Neural crest cell (in vitro differentiated cells): ENCODE measurements at regions not wholly inside any gene's neighbourhood (a gene's known extent, or its start where the extent isn't known, plus 50 kb on each side); places are given as distances from the start of the nearest gene placed in this dataset.
"Not testable (repeated sequence)": the region's sequence is repeated elsewhere in the genome, so short reads cannot be mapped to it uniquely, and the experiment has no call there.

ENCODE experiments used
- DNase-seq: peaks from one replicate; pipeline ENCODE4 v3.0.0; 2021; ENCODE audit warnings: low read depth, mixed read lengths, low spot score
- H3K27ac Mint-ChIP-seq: one replicate; pipeline ENCODE4 v1.8.0; 2021; ENCODE audit warnings: mild to moderate bottlenecking, mixed read lengths; ENCODE audit not compliant: unreplicated experiment
- H3K27me3 Mint-ChIP-seq: 2 replicates; pipeline ENCODE4 v1.8.0; 2021; ENCODE audit warnings: low read depth, mild to moderate bottlenecking, mixed read lengths
- H3K36me3 Mint-ChIP-seq: 2 replicates; pipeline ENCODE4 v1.8.0; 2021; ENCODE audit warnings: low read depth, mild to moderate bottlenecking, mixed read lengths
- H3K4me1 Mint-ChIP-seq: 2 replicates; pipeline ENCODE4 v1.8.0; 2021; ENCODE audit warnings: mixed read lengths
- H3K4me3 Mint-ChIP-seq: one replicate; pipeline ENCODE4 v1.8.0; 2021; ENCODE audit warnings: mild to moderate bottlenecking, mixed read lengths
- H3K9me3 Mint-ChIP-seq: 2 replicates; pipeline ENCODE4 v1.8.0; 2021; ENCODE audit warnings: mixed read lengths

- not testable (repeated sequence) for H3K36me3 Mint-ChIP-seq, H3K27ac Mint-ChIP-seq, H3K27me3 Mint-ChIP-seq, H3K4me3 Mint-ChIP-seq, DNase-seq, H3K4me1 Mint-ChIP-seq, H3K9me3 Mint-ChIP-seq
Observed at GRCh38 chr10:46645110-46645509, 66.2 kb downstream of the SYT15 start.

- H3K27ac Mint-ChIP-seq, H3K9me3 Mint-ChIP-seq, H3K4me1 Mint-ChIP-seq, H3K36me3 Mint-ChIP-seq, H3K4me3 Mint-ChIP-seq, H3K27me3 Mint-ChIP-seq, DNase-seq: not testable (repeated sequence)
Observed at GRCh38 chr10:46646132-46646531, 67.2 kb downstream of the SYT15 start.

GRCh38 chr10:46650967-46651366 lies 72.0 kb downstream of the SYT15 start:
- H3K36me3 Mint-ChIP-seq, H3K4me1 Mint-ChIP-seq, H3K9me3 Mint-ChIP-seq, H3K4me3 Mint-ChIP-seq, H3K27ac Mint-ChIP-seq, DNase-seq, H3K27me3 Mint-ChIP-seq: not testable (repeated sequence)

- H3K9me3 Mint-ChIP-seq, H3K4me1 Mint-ChIP-seq, H3K36me3 Mint-ChIP-seq, H3K27me3 Mint-ChIP-seq, H3K27ac Mint-ChIP-seq, DNase-seq, H3K4me3 Mint-ChIP-seq: not testable (repeated sequence)
Observed at GRCh38 chr10:46657437-46657836, 78.5 kb downstream of the SYT15 start.

- H3K9me3 Mint-ChIP-seq, H3K4me3 Mint-ChIP-seq, DNase-seq, H3K36me3 Mint-ChIP-seq, H3K4me1 Mint-ChIP-seq, H3K27me3 Mint-ChIP-seq, H3K27ac Mint-ChIP-seq: not testable (repeated sequence)
Observed at GRCh38 chr10:46660027-46660834, 81.3 kb downstream of the SYT15 start.

- H3K4me3 Mint-ChIP-seq, DNase-seq, H3K9me3 Mint-ChIP-seq, H3K36me3 Mint-ChIP-seq, H3K27ac Mint-ChIP-seq, H3K4me1 Mint-ChIP-seq, H3K27me3 Mint-ChIP-seq: not testable (repeated sequence)
Observed at GRCh38 chr10:46660835-46661164, 81.9 kb downstream of the SYT15 start.

GRCh38 chr10:46665536-46665935 lies 86.6 kb downstream of the SYT15 start:
- H3K27me3 Mint-ChIP-seq, DNase-seq, H3K36me3 Mint-ChIP-seq, H3K27ac Mint-ChIP-seq, H3K4me3 Mint-ChIP-seq, H3K9me3 Mint-ChIP-seq, H3K4me1 Mint-ChIP-seq: not testable (repeated sequence)

- not testable (repeated sequence) for H3K9me3 Mint-ChIP-seq, H3K36me3 Mint-ChIP-seq, H3K4me3 Mint-ChIP-seq, H3K27me3 Mint-ChIP-seq, H3K4me1 Mint-ChIP-seq, H3K27ac Mint-ChIP-seq, DNase-seq
Observed at GRCh38 chr10:46668357-46668997, 89.5 kb downstream of the SYT15 start.

- not testable (repeated sequence) for H3K9me3 Mint-ChIP-seq, H3K27ac Mint-ChIP-seq, H3K36me3 Mint-ChIP-seq, H3K4me1 Mint-ChIP-seq, H3K4me3 Mint-ChIP-seq, DNase-seq, H3K27me3 Mint-ChIP-seq
Observed at GRCh38 chr10:46677836-46678435, 99.0 kb downstream of the SYT15 start.

- DNase-seq, H3K4me3 Mint-ChIP-seq, H3K4me1 Mint-ChIP-seq, H3K9me3 Mint-ChIP-seq, H3K27me3 Mint-ChIP-seq, H3K27ac Mint-ChIP-seq, H3K36me3 Mint-ChIP-seq: not testable (repeated sequence)
Observed at GRCh38 chr10:46691397-46691796, 112.5 kb downstream of the SYT15 start.
